OCI-LY7 (cell line): ENCODE measurements at regions not wholly inside any gene's neighbourhood (a gene's known extent, or its start where the extent isn't known, plus 50 kb on each side); places are given as distances from the start of the nearest gene placed in this dataset.

Experiments used
- BruUV-seq: library from RNA; stranded (reverse); fragments of 400-500 nt; replicated peaks from 2 replicates; lab custom pipeline; 2021; lab: Mats Ljungman, UMichigan
- CTCF ChIA-PET: fragments of 300-600 bp; sonication (Branson Sonifier 250); formaldehyde crosslinking; loops from one replicate; lab custom pipeline; 2022; ENCODE audit warnings: antibody characterized with exemption; ENCODE audit not compliant: unreplicated experiment; lab: Charles Lee
- POLR2A ChIA-PET: fragments of 300-600 bp; sonication (Branson Sonifier 250); formaldehyde crosslinking; loops from one replicate; lab custom pipeline; 2022; ENCODE audit warnings: antibody characterized with exemption; lab: Charles Lee
- DNase-seq: peaks from one replicate; pipeline ENCODE4 v3.0.0-alpha.2; 2015; ENCODE audit warnings: low spot score
- H2AFZ ChIP-seq: fragments of 200-600 bp; sonication (generic), shearing (Covaris generic); 2 replicates; pipeline ENCODE4 v1.6.1; 2014; ENCODE audit warnings: mild to moderate bottlenecking, antibody characterized with exemption, low read length, moderate library complexity
- H3K27ac ChIP-seq: fragments of 200-600 bp; sonication (generic); 2 replicates; pipeline ENCODE4 v1.5.1; 2014; ENCODE audit warnings: mixed run types, low read depth, mild to moderate bottlenecking, moderate library complexity, low read length, inconsistent platforms; ENCODE audit not compliant: poor library complexity, severe bottlenecking
- H3K36me3 ChIP-seq: fragments of 200-600 bp; sonication (generic); 2 replicates; pipeline ENCODE4 v1.6.1; 2014; ENCODE audit warnings: mild to moderate bottlenecking, antibody characterized with exemption, low read length, moderate library complexity, mixed read lengths; ENCODE audit not compliant: insufficient read depth
- H3K4me1 ChIP-seq: fragments of 200-600 bp; sonication (generic); 2 replicates; pipeline ENCODE4 v1.5.1; 2014; ENCODE audit warnings: mild to moderate bottlenecking, low read length; ENCODE audit not compliant: insufficient read depth, poor library complexity, severe bottlenecking
- H3K4me2 ChIP-seq: fragments of 200-600 bp; sonication (generic); 2 replicates; pipeline ENCODE4 v1.6.1; 2014; ENCODE audit warnings: mild to moderate bottlenecking, low read length
- H3K4me3 ChIP-seq: fragments of 200-600 bp; sonication (generic); 2 replicates; pipeline ENCODE4 v1.5.1; 2014; ENCODE audit warnings: mild to moderate bottlenecking, low read depth, low read length; ENCODE audit not compliant: poor library complexity, severe bottlenecking
- H3K79me2 ChIP-seq: fragments of 200-600 bp; sonication (generic); 2 replicates; pipeline ENCODE4 v1.6.1; 2016; ENCODE audit warnings: low read depth, mild to moderate bottlenecking, low read length, moderate library complexity, mixed read lengths; ENCODE audit not compliant: insufficient read depth
- H3K9me2 ChIP-seq: fragments of 200-600 bp; sonication (generic); 2 replicates; pipeline ENCODE4 v1.6.1; 2016; ENCODE audit warnings: mild to moderate bottlenecking, low read length, mixed read lengths; ENCODE audit not compliant: insufficient read depth
- H3K9me3 ChIP-seq: fragments of 200-600 bp; sonication (generic); 2 replicates; pipeline ENCODE4 v1.6.1; 2014; ENCODE audit warnings: mild to moderate bottlenecking, mixed run types, low read length, mixed read lengths
- H4K20me1 ChIP-seq: fragments of 200-600 bp; sonication (generic); 2 replicates; pipeline ENCODE4 v1.6.1; 2014; ENCODE audit warnings: mild to moderate bottlenecking, antibody characterized with exemption, low read length, moderate library complexity, mixed read lengths; ENCODE audit not compliant: insufficient read depth
- CTCF ChIP-seq: fragments of 200-600 bp; sonication (generic); conservative IDR thresholded peaks from 2 replicates; pipeline ENCODE4 v1.5.1; 2014; ENCODE audit warnings: mild to moderate bottlenecking, antibody characterized with exemption, low read length, moderate library complexity, mixed read lengths
- EZH2phosphoT487 ChIP-seq: fragments of 200-600 bp; sonication (generic); IDR thresholded peaks from 2 replicates; pipeline ENCODE4 v1.6.1; 2018; ENCODE audit warnings: low read depth, borderline replicate concordance, mild to moderate bottlenecking, mixed run types, antibody characterized with exemption, low read length, moderate library complexity, mixed read lengths
- intact Hi-C: fragments of 100-400 bp; cut with micrococcal nuclease; formaldehyde crosslinking; loops from one replicate; pipeline ENCODE4 v1.10.0; 2022; ENCODE audit not compliant: unreplicated experiment

GRCh38 chrX:99468993-99469392 lies 941.1 kb downstream of the PCDH19 start:
- H3K36me3 ChIP-seq = no peaks in the 10 kb centered on the region
- intact Hi-C loops = no loop called here
- H4K20me1 ChIP-seq = no peaks in the 10 kb centered on the region
- no peaks in the 10 kb centered on the region for H3K79me2 ChIP-seq
- H2AFZ ChIP-seq = no peak overlapping the region
- POLR2A ChIA-PET = no interaction called here
- no peak for TF ChIP-seq EZH2phosphoT487
- CTCF ChIA-PET = no interaction called here
- no peaks in the 10 kb centered on the region for H3K9me3 ChIP-seq
- H3K9me2 ChIP-seq = no peaks in the 10 kb centered on the region
- H3K4me3 ChIP-seq = no peak overlapping the region
- H3K27ac ChIP-seq = no peak overlapping the region
- H3K4me1 ChIP-seq = no peaks in the 10 kb centered on the region
- no TSS peak for BruUV-seq
- no peak overlapping the region for H3K4me2 ChIP-seq
- no peak for DNase-seq

GRCh38 chrX:99461223-99461622 lies 948.9 kb downstream of the PCDH19 start:
- BruUV-seq = no TSS peak
- no peaks in the 10 kb centered on the region for H3K9me3 ChIP-seq
- no peaks in the 10 kb centered on the region for H3K4me1 ChIP-seq
- no peaks in the 10 kb centered on the region for H3K9me2 ChIP-seq
- no peak overlapping the region for H3K4me2 ChIP-seq
- no peak overlapping the region for H2AFZ ChIP-seq
- H3K36me3 ChIP-seq = no peaks in the 10 kb centered on the region
- H4K20me1 ChIP-seq = no peaks in the 10 kb centered on the region
- intact Hi-C loops = no loop called here
- H3K4me3 ChIP-seq = no peak overlapping the region
- no peak overlapping the region for H3K27ac ChIP-seq
- CTCF ChIA-PET = no interaction called here
- no peaks in the 10 kb centered on the region for H3K79me2 ChIP-seq
- DNase-seq = no peak
- TF ChIP-seq CTCF (no peak), EZH2phosphoT487 (no peak)
- POLR2A ChIA-PET = no interaction called here

- ChIA-PET POLR2A (no interaction called here), CTCF (no interaction called here)
- no peak for TF ChIP-seq EZH2phosphoT487
- no peak for TF ChIP-seq CTCF
- no peaks in the 10 kb centered on the region for H3K36me3 ChIP-seq
- no peak overlapping the region for H3K4me2 ChIP-seq
- DNase-seq = no peak
- no peaks in the 10 kb centered on the region for H3K9me3 ChIP-seq
- H3K9me2 ChIP-seq = no peaks in the 10 kb centered on the region
- no peak overlapping the region for H2AFZ ChIP-seq
- intact Hi-C loops = no loop called here
- H3K4me3 ChIP-seq = no peak overlapping the region
- no peaks in the 10 kb centered on the region for H4K20me1 ChIP-seq
- no peaks in the 10 kb centered on the region for H3K79me2 ChIP-seq
- no peaks in the 10 kb centered on the region for H3K4me1 ChIP-seq
- BruUV-seq = no TSS peak
- no peak overlapping the region for H3K27ac ChIP-seq
These were observed 964.7 kb downstream of the PCDH19 start for GRCh38 chrX:99445336-99445735.
